ENCODE measurements at regions not wholly inside any gene's neighbourhood (a gene's known extent, or its start where the extent isn't known, plus 50 kb on each side); places are given as distances from the start of the nearest gene placed in this dataset.

DNA sequence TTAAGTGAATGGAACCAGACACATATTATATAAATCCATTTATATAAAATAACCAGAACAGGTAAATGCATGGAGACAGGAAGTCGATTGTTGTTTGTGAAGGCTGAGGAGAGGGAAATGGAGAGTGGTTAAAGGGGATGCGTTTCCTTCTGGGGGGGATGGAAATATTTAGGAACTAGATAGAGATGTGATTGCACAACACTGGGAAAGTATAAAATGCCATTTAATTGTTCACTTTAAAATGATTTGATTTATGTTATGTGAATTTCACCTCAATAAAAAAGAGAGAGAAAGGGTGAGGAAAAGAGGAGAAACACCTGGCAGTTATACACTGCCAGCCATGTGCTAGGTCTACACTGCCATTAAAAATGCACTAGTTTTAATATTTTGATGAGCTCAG is 312.6 kb downstream of the CD83 start:
- DNase-seq (ENCODE audit: low read depth, low spot score), result no peak

DNA sequence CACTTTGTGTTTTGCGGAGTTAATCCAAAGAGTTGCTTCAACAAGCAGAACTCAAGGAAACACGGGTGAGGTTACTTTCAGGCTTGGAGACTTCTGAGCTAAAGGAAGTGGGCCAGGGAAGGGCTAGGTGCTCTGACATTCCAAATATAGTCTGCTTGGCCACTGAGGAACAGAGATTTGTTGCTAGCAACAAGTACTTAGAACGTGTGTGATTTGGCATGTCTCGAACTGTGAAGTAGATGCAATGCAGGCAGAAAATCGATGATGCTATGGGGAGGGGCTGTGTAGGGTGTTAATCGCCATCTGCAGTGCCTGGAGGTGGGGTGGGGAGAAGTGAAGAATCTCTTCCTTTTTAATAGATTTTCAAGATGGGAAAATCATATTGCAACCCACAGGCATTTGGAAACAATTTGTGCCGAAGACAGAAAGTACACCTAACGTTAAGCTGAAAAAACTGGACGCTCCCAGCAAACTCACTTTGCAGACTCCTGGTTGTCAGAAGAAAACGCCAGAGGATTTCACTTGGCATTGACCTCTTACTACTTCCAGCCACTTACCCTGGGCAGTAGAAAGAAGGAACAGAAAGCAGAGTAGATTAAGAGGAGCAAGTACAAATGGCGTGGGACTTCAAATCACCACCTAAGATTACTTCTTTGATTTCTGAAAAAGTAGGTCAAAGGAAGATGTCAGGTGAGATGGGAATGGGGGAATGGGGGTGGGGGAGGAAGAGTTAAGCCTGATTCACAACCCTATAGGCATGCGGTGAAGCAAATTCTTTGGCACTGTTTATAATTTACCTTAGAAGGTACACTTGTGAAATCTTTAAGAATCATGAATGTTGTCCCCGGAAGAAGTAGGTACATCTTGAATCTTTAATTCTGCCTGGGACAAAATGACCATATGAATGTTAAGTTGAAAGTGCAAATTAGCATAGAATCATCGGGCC is 314.1 kb downstream of the CD83 start:
- DNase-seq (ENCODE audit: low read depth, low spot score), result no peak

DNA sequence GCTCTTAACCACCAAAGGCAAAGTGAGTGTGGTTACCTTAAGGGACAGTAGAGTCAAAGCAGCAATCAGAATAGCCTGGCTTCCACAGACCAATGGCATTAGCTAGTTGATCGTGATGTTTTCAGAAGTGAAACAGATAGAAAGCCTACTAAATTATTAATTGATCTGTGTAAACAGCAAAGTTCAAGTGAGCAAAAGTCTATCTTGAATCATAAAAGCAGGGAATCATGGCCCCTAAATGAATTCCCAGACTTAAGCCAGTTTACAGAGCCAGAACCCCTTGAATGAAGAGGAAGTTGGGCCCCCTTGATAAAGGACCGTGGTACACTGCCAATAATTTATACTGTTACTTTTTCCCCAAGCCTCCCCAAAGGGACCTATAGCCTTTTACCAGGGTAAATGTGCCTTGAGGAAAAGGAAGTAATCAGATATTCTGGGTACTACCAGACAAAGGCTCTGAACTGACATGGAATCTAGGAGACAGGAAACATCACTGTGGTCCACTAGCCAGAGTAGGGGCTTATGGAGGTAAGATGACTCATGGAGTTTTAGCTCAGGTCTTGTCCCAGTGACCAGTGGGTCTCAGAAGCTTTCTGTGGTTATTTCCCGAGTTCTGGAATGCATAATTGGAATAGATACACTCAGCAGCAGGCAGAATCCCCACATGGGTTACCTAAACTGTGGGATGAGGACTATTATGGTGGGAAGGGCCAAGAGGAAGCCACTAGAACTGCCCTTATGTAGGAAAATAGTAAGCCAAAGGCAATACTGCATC is 317.5 kb downstream of the CD83 start:
- DNase-seq (ENCODE audit: low read depth, low spot score), result no peak

GRCh38 chr6:14436592-14437132 is 319.1 kb downstream of the CD83 start:
- DNase-seq (ENCODE audit: low read depth, low spot score), result no peak

GRCh38 chr6:14439419-14439818 is 321.8 kb downstream of the CD83 start:
- DNase-seq (ENCODE audit: low read depth, low spot score), result no peak

GRCh38 chr6:14440215-14440910 is 322.8 kb downstream of the CD83 start:
- no peak for DNase-seq (ENCODE audit: low read depth, low spot score)

GRCh38 chr6:14440940-14441781 is 323.6 kb downstream of the CD83 start:
- no peak for DNase-seq (ENCODE audit: low read depth, low spot score)

GRCh38 chr6:14442242-14442641 is 324.7 kb downstream of the CD83 start:
- DNase-seq (ENCODE audit: low read depth, low spot score), result no peak

- DNase-seq (ENCODE audit: low read depth, low spot score), result no peak
Measured at GRCh38 chr6:14443629-14444268, 326.2 kb downstream of the CD83 start.

DNA sequence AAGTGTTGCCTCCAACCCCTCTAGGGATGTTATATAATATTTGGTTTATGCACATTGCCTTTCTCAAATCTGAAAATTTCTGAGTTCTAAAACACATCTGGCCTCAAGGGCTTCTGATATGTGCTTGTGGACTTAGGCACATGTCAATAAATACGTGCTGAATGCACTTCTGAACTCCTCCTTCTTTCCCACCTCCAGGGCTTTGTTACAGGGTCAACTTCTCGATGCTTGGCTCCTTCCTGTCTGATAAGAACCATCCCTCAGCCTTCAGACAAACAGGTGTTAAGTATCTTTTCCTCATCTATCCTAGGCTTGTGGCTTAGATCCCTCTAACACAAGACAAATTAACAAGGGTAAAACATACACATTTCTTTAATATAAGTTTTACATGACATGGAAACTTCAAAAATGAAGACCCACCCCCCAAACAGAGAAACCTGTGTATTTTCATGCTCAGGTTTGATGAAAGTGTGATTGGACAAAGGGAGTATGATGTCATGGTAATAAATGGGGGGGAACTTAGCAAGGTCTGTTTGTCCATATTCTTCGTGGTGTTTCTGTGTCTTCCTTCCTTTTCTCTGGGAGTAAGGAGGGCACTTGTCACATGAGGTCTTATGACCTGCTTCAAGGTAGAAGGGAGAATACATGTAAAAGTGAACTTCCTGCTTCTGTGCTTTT is 326.9 kb downstream of the CD83 start:
- DNase-seq (ENCODE audit: low read depth, low spot score), result no peak

DNA sequence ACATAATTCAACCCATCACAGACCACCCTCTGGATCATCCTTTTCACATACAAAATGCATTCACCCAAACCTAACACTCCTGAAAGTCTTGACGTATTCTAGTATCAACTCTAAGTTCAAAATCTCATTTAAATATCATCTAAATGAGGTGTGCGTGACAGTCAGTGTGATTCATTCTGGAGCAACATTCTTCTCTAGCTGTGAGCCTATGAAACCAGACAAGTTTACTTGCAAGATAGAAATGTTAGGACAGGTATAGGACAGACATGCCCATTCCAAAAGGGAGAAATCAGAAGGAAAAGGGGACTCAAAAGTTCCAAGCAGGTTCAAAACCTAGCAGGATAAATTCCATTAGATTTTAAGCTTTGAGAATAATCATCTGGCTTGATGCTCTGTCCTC is 329.7 kb downstream of the CD83 start:
- DNase-seq (ENCODE audit: low read depth, low spot score), result no peak

DNA sequence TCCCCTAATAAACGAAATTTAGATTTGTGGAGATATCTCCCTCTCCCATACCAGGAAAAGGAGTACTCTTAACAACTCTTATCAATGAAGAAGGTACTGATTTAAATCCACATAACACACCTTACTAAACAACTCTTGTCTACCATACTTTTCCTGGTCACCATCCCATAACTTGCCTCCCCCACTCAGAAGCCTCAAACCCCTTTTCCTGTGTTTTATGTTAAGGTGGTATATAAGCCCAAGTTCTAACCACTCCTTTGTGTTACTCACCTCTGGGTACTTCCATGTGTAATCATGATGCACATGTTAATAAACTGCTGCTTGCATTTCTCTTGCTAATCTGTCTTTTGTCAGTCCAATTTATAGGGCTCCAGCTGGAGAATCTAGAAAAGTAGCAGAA is 330.7 kb downstream of the CD83 start:
- no peak for DNase-seq (ENCODE audit: low read depth, low spot score)

GRCh38 chr6:14450133-14450504 is 332.5 kb downstream of the CD83 start:
- no peak for DNase-seq (ENCODE audit: low read depth, low spot score)

DNA sequence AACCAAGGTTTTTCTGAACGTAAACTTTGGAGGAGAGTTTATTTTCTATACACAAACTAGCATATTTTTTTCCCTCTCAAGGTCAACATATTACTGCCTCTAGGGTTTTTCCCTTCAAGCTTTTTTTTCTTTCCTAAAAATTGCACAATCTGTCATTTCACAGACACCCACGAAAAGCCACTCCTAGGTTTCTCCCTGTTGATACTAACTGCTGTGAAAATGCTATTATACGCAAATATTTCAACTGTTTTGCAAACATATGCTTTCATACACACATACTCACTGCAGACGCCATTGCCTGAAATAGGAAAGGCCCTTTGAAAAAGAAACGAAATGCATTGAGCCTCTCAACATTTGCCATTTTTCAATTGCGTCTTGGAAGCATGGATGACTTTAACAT is 333.0 kb downstream of the CD83 start:
- no peak for DNase-seq (ENCODE audit: low read depth, low spot score)

- DNase-seq (ENCODE audit: low read depth, low spot score), result no peak
Measured at GRCh38 chr6:14451594-14452374, 334.2 kb downstream of the CD83 start.

DNA sequence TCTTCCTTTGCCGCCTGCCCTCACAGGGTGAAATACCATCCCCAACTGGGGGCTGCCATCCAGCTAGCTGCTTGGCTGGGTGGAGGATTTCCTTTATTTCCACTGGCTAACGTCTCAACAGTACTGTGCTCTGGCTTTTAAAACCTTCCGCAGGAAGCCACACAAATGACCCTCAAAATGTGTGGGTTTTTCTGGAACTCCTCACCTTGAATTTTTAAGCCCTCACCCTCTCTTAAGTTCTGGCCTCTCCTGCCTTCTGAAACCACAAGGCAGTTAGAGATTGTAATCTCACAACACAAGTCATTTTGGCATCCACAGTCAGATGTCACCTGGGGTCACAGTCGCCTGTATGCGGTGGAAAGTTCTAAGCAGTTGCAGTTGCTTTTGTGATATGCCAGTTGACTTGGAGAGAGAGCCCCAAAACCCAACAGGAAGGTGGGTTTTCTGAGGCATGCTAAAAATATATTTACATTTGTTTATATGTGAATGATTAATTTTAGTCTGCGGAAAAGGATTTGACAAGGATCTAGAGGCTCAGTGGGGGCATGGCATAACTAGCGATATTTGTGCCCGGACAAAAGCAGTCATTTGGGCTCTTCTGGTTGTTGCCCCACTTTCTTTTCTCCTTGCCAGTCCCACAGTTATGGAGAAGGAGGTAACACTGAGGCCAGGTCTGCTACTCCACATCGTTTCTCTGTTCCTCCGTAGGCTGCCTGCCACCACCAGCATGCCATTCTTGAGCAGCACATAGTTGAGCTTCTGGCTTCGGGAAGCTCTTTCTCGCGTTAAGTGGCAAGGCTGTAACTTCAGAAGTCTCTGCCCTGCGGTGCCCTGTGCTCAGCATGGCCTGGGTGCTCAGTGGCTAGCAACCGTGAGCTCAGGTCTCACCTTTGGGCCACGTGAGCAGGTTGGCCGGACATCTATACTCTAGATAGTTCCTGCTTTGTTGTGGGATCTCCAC is 335.3 kb downstream of the CD83 start:
- DNase-seq (ENCODE audit: low read depth, low spot score), result no peak

DNA sequence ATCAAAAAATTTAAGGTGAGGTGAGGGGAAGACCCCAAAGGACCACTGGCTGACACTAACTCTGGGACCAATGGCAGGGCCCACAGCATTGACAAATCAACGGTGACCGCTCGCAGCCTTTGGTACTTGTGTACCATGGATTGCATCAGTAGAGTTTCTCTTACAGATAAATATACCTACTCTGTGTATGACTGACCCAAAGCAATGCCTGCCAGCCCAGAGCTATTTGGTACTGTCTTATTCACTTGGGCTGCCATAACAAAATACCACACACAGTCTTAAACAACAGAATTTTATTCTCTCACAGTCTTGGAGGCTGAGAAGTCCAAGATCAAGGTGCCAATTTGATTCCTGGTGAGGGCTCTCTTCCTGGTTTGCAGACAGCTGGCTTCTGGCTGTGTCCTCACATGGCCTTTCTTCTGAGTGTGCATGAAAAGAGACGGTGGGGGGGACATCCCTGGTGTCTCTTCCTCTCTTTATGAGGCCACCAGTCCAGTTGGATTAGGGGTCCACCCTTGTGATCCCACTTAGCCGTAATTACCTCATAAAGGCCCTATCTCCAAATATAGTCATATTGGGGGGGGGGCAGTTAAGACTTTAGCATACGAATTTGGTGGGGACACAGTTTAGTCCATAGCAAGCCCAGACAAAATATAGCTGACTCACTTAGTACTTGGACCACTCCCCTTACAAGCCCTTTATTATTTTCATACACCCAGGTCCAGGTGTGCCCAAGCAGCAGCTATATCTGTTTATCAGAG is 336.3 kb downstream of the CD83 start:
- DNase-seq (ENCODE audit: low read depth, low spot score), result no peak
